ENCODE measurements at regions not wholly inside any gene's neighbourhood (a gene's known extent, or its start where the extent isn't known, plus 50 kb on each side); places are given as distances from the start of the nearest gene placed in this dataset.
"Not testable (repeated sequence)": the region's sequence is repeated elsewhere in the genome, so short reads cannot be mapped to it uniquely, and the experiment has no call there.

GRCh38 chr5:102554082-102554481, 55.3 kb upstream of the SLCO6A1 start:
- no peak for DNase-seq

- DNase-seq = no peak
Measured at GRCh38 chr5:102554728-102555127, 55.9 kb upstream of the SLCO6A1 start.

- peak; percentile 46 for DNase-seq
Measured at GRCh38 chr5:102561894-102562760, 63.3 kb upstream of the SLCO6A1 start.

GRCh38 chr5:102570747-102571146, 71.9 kb upstream of the SLCO6A1 start:
- DNase-seq = no peak

- DNase-seq = no peak
Measured at GRCh38 chr5:102578362-102578761, 79.6 kb upstream of the SLCO6A1 start.

- no peak for DNase-seq
Measured at GRCh38 chr5:102579379-102579778, 80.6 kb upstream of the SLCO6A1 start.

GRCh38 chr5:102581011-102581410, 82.2 kb upstream of the SLCO6A1 start:
- no peak for DNase-seq

- DNase-seq = no peak
Measured at GRCh38 chr5:102582696-102583095, 83.9 kb upstream of the SLCO6A1 start.

- DNase-seq = peak; percentile 39
Measured at GRCh38 chr5:102583276-102584124, 84.7 kb upstream of the SLCO6A1 start.

GRCh38 chr5:102589661-102590060, 90.9 kb upstream of the SLCO6A1 start:
- DNase-seq = no peak

- no peak for DNase-seq
Measured at GRCh38 chr5:102590467-102590866, 91.7 kb upstream of the SLCO6A1 start.

GRCh38 chr5:102591650-102592049, 92.8 kb upstream of the SLCO6A1 start:
- no peak for DNase-seq

- DNase-seq = not testable (repeated sequence)
Measured at GRCh38 chr5:102592586-102592985, 93.8 kb upstream of the SLCO6A1 start.

- no peak for DNase-seq
Measured at GRCh38 chr5:102594192-102594591, 95.4 kb upstream of the SLCO6A1 start.

GRCh38 chr5:102595332-102595731, 96.5 kb upstream of the SLCO6A1 start:
- DNase-seq = no peak

- DNase-seq = peak; percentile 19
Measured at GRCh38 chr5:102596113-102596512, 97.3 kb upstream of the SLCO6A1 start.

- DNase-seq = no peak
Measured at GRCh38 chr5:102596951-102597350, 98.2 kb upstream of the SLCO6A1 start.

GRCh38 chr5:102599289-102599688, 100.5 kb upstream of the SLCO6A1 start:
- no peak for DNase-seq

GRCh38 chr5:102600964-102601363, 102.2 kb upstream of the SLCO6A1 start:
- DNase-seq = no peak

GRCh38 chr5:102603670-102604069, 104.9 kb upstream of the SLCO6A1 start:
- DNase-seq = no peak

- no peak for DNase-seq
Measured at GRCh38 chr5:102608414-102608813, 109.6 kb upstream of the SLCO6A1 start.

GRCh38 chr5:102611312-102611711, 112.5 kb upstream of the SLCO6A1 start:
- DNase-seq = no peak

- no peak for DNase-seq
Measured at GRCh38 chr5:102613661-102614060, 114.9 kb upstream of the SLCO6A1 start.

Measured in suppressor macrophage treated with lipopolysaccharide for 4 hours (primary cell).